Limb (tissue), 2 donors: ENCODE measurements at regions not wholly inside any gene's neighbourhood (a gene's known extent, or its start where the extent isn't known, plus 50 kb on each side); places are given as distances from the start of the nearest gene placed in this dataset.
A peak's percentile ranks its signal among the peaks of the same experiment; 100 is the strongest.

Experiments
- DNase-seq, 2 donors: peaks; one replicate each; pipeline ENCODE4 v3.0.0-alpha.2; 2016; ENCODE audit errors: extremely low spot score in 2 of 2

GRCh38 chr2:147086715-147087114, 758.1 kb upstream of the ACVR2A start:
- no peak for DNase-seq

DNA sequence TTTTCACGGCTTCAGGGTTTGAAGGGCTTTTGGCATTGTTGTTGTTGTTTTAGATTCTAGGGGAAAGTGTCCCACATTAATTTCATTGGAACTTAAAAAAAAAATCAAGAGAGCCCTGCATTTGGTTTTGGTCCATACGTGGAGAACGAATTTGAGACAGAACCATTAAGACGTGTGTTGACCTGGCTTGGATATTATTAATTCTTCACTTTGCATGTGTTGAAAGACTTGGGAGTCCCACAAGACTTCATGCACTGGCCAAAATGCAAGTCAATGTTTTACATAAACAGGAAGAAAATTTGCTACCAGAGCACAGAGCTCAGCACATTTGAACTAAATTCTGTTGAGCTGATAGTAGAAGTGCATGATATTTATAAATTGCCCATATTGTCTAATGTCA, 761.2 kb upstream of the ACVR2A start:
- no peak for DNase-seq

- peak; percentile 38 to 57 for DNase-seq
These were observed 761.8 kb upstream of the ACVR2A start for GRCh38 chr2:147082850-147083522.

DNA sequence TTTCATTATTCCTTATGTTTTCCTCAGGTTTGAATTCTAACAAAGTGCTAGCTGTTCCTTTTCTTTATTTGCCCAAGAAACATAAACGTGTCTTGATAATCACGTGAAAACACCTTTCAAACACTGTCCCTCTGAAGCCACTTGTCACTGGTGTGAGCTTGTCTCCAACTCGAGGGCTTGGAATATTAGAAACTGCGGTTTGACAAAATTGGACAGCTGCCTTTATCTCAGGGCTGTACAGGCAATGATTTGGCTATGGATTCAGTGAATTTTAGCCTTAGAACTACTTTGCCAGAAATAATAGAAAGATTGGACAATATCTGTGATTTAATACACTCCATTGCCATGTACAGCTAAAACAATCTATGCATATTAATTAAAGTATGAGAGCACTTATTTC, 763.0 kb upstream of the ACVR2A start:
- DNase-seq: no peak

DNA sequence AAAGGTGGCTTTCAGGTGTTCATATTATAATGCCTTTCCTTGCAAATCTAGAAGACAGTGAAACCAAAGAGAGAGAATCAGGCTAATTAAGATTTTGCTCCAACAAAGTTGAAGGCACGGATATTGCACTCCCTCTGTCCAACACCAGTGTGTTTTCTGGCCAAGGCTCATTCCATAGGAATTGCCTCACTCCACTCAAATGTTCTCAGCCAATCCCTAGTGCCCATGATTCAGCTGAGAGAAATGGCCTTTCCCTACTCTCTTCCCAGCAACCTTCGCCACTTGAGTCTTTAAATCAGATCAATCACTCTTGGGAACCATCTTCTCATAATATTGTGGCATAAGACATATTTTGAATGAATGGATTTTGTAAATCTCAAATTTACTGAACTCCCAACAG, 768.2 kb upstream of the ACVR2A start:
- no peak for DNase-seq

GRCh38 chr2:147068071-147068470, 776.8 kb upstream of the ACVR2A start:
- no peak for DNase-seq

GRCh38 chr2:147067136-147067535, 777.7 kb upstream of the ACVR2A start:
- DNase-seq: no peak

DNA sequence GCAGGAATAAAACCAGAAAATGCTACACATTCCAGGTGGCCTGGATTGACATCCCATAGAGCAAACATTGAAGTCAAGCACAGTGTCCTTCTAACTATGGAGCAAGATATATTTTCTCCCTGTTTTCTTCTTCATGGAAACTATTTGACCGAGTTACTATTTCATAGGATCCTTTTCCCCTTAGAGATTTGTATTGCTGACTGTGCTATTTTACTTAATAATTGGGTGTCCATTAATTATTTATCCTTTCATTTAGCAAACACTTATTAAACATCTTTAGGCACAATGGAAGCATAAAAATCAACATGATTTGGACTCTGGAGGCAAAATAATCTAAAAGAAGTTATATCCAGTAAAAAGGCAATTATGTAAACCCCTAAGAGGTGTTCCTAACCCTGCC, 782.8 kb upstream of the ACVR2A start:
- no peak for DNase-seq

DNA sequence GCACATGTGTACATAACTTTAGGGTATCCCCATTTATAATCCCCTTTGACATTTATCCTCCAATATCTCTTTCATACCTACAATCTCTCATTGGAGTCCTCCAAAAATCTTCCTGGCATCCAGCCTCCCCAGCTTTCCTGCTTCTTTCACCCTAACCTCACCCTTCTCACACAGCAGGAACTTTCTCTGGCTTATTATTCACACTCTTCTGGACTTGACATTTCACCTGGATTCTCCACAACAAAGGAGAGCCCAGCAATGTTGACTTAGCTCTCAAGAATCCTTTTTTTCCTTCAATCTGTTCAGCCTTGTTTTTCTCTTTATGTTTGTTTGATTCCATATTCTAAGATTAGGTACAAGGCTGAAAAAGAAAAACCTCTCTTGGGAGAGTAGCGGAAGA, 783.6 kb upstream of the ACVR2A start:
- DNase-seq: no peak

GRCh38 chr2:147057892-147058490, 786.8 kb upstream of the ACVR2A start:
- no peak for DNase-seq

DNA sequence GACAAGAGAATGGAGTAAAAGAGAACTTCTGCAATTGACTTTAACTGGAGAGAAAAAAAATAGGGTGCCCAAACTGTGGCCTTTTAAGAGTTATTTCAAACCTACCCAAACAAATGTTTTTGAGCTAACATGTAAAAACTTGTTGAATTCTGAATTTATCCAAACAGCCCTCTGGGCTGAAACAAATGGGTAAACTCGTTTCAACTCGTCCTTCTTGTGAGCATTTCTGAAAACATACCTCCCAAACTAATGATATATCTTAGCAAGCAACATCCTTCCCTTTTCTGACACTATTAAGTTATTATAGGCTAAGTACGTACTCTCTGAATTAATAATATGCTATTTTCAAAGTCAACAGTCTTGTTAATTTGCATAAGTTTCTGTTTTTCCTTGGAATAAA, 793.0 kb upstream of the ACVR2A start:
- DNase-seq: no peak

- DNase-seq: peak in 1 of 2 donors; percentile 38
These were observed 793.6 kb upstream of the ACVR2A start for GRCh38 chr2:147051248-147051647.

DNA sequence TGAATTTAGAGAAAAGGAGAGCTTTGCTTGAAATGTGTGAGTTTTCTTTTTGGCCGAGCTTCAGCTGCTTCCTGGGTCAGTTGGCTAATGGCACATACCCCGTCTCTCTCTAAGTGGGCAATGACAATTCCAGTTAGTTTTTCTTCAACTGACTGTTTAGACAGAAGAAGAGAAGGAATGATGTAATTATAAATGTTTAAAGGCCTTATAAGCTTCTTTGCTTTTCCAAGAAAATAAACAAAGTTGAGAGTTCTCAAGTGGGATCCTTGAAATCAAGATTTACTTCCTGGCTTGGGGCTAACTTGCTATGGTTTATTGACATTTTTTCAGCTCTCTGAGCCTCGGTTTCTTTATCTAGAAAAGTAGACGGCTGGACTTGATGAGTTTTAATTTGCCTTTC, 794.9 kb upstream of the ACVR2A start:
- no peak for DNase-seq

DNA sequence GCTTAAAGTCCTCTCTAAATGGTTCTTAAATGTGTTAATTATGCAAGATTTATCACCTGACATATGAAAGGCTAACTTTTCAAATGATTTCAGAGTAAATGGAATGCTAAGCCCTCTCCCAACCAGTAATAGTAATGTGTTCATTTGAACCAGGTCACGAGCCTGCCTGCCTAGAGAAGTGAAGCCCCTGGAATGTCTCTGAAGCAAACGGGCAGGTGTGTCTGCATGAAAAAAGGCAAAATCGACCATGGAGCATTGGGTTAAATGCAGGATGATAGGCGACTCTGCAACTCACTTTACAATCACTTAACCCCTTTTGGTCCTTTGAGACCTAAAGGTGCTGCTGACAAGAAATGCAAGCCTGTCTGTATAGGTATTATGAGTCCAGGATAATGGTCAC, 798.4 kb upstream of the ACVR2A start:
- no peak for DNase-seq

- DNase-seq: peak in 1 of 2 donors; percentile 46
These were observed 799.7 kb upstream of the ACVR2A start for GRCh38 chr2:147045113-147045512.

GRCh38 chr2:147041121-147041494, 803.7 kb upstream of the ACVR2A start:
- no peak for DNase-seq

DNA sequence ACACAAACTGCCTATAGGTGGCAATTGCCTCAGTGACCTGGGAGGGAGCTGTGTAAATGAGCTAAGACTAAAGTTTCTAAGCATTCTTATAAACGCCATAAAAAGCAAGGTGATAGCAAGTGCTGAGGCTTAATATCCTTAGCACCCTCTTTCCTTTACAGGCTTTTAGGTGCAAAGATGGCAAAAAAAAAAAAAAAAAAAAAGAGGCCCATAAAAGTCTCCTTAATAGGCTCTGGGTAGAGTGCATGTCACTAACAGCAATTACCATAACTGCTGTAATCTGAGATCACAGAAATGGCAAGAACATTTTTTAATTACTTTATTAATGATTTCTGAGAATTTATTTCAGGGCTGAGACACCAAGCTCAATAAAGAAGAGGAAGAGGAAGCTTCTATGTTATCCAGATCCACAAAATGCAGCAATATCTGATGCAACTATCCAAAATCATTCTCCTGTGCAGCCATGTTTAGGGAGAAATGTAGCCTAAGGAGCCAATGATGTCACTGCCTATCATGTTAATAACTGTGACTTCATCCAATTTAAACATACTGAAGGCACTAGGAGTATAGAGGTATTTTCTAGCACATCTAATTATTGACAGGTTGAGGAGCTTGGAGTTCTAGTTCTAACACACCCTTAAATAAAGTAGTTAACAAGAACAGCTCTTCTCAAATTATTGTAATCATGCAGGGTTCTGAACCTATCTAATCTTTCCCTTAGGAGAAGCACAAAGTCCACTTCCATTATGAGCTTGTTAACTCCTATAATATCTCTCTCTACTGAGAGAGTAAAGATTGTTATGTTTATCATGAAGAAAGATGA, 804.3 kb upstream of the ACVR2A start:
- DNase-seq: no peak

DNA sequence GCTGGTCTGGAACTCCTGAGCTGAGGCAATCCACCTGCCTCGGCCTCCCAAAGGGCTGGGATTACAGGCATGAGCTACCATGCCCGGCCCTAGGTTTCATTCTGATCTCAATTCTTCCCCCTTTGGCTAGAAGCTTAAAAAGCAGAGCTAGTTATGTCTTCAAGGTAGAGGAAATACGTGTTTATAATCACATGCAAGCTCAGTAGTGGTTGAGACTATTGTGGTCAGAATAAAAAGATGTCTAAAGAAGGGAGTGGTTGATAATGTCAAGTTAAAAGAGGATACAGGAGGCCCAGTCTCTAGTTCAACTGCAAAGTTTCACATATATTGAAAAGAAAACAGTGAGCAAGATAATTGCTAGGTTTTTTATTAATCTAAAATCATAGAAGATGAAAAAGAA, 807.8 kb upstream of the ACVR2A start:
- DNase-seq: no peak

GRCh38 chr2:147033044-147033443, 811.8 kb upstream of the ACVR2A start:
- no peak for DNase-seq

DNA sequence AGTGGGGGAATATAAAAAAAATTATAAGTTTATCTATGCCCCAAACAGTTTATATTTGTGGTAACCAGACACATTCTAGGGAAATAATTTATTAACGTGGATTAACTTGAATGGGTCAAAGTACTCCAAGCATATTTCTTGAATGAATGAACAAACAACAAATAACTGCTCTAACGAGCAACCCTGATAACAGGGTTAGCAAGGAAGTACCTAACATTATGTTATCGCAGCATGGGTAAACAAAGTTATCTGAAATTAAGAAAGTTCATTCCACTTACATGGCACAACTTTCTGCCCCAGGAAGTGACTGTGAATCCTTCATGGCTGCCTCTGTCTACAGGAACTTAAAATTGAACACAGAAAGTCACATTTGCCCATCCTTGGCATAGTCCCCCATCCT, 812.9 kb upstream of the ACVR2A start:
- DNase-seq: no peak

GRCh38 chr2:147030966-147031720, 813.7 kb upstream of the ACVR2A start:
- no peak for DNase-seq

DNA sequence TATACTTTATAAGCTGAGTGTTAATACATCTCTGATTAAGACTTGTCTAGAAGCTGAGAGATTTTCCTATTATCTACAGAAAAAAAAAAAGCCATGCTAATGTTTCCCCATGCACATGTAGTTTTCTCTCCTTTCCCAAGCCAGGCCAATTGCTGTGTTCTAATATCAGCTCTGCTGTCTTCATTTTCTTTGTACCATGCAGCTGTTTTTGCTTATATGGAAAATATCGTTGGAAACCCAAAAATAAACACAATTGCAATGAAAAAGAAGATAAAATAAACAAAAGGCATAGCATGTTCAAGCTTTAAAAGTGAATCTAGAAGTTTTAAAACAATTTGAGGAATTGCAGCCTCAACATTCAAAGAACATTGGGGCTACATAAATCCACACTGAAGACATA, 817.4 kb upstream of the ACVR2A start:
- no peak for DNase-seq
